NCI-H2107 treated with DMSO at 0.1 percent for 48 hours (cell line): ENCODE measurements at regions not wholly inside any gene's neighbourhood (a gene's known extent, or its start where the extent isn't known, plus 50 kb on each side); places are given as distances from the start of the nearest gene placed in this dataset.
A peak's percentile ranks its signal among the peaks of the same experiment; 100 is the strongest.
"Not testable (repeated sequence)": the region's sequence is repeated elsewhere in the genome, so short reads cannot be mapped to it uniquely, and the experiment has no call there.

Experiments
- DNase-seq: peaks from one replicate; lab custom pipeline; 2025; ENCODE audit not compliant: unreplicated experiment; lab: John Stamatoyannopoulos, UW

DNA sequence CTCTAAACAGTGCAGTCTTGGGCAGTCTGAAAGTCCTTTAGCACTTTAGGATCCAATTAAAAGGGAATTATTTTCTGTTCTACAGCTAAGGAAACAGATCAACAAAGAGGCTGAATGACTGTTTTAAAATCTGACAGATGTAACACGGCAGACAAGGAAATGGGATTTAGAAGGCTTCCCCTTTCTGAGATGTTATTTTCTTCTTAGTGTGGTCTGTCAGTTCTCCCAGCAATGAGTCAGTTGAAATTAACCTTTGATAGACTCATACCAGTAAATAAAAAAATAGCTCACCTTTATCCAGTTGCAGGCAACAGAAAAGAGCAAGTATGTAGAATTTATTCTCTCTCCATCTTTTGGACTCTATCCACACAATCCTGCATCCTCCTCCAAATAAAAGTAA is 98.1 kb downstream of the NEDD1 start:
- no peak for DNase-seq

DNA sequence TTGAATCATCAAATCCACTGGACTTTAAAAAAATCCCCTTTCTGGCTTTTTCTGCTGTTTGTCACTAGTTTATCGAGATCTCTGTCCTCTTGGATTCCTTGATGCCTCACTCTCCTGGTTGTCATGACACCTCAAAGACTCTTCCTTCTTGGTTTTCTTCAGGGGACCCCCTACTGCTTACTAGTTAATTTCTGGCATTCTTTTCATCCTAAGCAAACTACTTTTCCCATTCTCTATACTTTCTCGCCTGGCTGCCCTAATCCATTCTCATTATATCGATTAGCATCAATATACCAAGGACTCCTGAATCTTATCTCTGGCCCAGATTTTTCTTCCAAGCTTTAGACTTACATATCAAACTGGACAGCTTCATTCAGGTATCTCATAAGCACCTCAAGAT is 98.6 kb downstream of the NEDD1 start:
- no peak for DNase-seq

DNA sequence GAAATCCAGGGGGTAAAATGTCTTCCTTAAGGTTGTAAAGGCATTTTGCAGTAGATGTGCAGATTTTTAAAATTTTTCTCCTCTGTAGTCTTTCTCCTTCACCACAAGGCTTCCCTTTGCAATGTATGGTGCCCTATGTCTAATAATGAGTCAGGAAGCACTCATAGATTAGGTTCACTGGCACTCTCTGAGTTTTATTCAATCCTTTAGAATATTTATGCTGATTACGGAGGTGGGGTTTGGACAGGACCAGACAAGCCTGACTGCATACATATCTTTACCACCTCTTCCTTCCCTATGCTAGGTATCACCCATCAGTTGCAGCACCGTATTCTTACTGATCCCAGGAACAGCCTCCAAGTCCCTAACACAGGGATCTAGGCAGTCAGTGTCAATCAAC is 99.5 kb downstream of the NEDD1 start:
- no peak for DNase-seq

DNA sequence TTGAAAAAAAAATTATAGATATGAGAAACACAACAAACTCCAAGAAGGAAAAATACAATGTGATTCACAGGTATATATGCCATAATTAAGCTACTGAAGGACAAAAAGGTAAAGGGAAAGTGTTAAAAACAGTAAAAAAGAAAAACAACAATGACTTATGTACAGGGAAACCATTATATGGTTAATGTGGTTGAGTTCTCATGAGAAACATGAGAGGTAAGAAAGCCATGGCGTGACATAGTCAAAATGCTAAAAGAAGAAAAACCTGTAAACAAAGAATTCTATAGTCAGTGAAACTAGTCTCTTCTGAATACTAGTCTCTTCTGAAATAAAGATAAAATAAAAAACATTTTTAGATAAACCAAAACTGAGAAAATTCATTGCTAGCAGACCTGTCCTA is 109.1 kb downstream of the NEDD1 start:
- no peak for DNase-seq

DNA sequence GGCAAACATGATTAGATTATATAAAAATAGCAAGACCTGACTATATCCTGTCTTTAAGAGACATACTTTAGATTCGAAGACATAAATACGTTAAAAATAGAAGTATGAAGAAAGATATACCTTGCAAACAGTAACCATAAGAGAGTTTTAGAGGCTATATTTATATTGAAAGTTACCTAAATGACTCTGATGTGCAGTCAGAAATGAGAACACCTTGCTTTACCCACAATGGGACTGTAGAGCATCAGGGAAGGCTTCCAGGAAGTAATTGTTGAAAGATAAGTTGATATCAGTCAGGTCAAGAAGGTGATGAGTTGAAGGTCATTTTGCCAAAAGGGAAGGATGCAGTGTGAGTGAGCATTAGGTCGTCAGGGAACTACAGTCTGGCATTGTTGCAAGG is 110.2 kb downstream of the NEDD1 start:
- no peak for DNase-seq

DNA sequence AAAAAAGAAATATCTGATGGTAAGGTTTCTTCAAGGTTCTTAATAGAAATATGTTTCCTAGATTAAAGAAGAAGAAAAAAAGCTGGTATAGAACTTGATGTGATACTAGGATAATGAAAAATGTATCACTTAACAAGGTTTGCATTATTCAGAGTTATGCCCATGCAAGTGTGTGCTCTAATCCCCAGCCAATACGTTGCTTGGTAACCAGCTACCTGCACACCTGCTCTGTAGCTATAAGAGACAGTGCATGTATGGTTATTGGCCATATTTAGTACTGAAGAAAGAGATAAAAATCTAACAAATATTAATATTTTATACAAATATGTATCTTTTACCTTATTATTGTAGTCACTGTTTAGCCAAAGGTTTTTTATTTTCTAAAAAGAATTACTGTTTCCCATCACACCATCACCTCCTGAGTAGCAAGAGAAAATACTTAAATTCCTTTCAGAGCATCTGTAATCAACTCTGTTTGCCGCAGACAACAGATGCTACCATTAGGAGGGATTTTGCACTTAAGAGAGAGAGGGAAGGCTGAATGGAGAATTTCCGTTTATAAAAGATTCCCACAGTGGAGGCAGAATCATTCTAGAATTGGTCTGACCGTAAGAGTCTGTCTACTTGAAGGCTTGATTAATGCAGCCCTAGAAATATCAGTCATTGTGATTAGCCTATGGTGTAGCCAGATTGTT is 115.6 kb downstream of the NEDD1 start:
- peak; percentile 29 for DNase-seq

DNA sequence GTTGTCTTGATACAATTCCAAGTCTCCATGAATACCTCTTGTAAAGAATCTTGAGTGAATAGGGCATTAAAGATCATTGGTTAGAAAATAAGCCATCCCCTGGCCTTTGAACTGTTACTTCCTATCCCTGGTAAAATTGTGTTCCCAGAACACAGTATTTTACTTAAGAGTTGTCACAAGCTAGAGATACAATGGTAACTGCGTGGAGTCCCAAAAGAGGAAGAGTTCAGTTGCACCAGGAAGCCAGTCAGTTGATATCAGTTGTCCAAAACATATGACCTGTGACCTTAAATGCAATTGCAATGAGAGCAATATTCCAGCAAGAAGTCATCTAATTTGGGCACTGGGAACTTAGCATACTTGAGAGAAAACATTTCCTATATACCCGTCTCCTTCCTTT is 117.3 kb downstream of the NEDD1 start:
- no peak for DNase-seq

DNA sequence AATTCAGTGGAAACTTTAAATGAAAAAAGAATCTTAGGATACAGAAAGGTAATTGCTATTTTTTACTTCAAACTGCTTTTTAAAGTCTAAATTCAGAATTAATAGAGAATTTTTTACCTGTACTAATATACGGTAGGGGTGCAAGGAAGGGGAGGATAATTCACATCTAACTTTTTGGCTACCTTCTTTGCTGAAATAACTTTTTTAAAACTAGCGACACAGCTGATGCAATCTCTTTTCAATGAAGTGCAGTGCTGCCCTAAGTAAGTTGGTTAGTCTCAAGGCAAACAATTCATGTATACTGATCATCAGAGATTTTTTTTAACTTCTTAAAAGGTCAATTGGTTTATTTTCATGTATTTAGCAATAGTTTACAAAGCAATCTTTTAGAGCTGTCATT is 119.8 kb downstream of the NEDD1 start:
- no peak for DNase-seq

DNA sequence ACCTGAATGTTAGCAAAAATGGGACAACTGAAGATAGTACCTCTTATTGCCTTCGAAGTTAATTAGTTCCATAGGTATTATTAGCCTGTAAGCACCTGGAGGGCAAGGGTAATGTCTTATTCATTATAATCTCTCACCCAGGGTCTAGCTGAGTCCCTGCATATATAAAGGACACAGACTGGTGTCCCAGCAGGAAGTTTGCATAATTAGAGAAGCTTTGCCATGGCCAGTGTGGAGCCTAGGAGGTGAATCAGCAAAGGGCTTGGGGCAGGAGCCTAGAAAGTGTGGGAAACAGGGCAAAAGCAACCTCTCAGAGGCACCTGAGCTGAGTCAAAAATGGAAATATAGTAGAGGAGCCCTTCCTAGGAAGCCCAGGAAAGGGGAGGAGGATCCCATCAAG is 120.4 kb downstream of the NEDD1 start:
- no peak for DNase-seq

DNA sequence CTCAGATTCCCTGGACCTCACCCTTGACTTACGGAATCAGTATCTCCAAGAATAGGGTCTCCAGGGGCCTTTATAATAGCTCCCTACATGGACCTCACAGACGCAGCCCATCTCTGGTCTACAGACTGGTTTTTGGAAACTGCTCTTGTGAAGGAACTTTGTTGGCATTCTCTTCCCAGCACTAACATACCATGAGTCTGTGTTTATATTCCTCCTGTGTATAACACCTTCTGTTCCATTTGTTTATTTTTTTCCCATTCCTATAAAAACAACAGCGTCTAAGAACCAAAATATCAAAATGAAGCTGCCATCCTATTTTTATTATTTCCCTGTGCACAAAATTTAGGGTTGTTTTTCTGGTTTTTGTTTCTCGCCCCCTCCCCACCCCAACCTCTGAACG is 131.1 kb downstream of the NEDD1 start:
- DNase-seq = no peak

DNA sequence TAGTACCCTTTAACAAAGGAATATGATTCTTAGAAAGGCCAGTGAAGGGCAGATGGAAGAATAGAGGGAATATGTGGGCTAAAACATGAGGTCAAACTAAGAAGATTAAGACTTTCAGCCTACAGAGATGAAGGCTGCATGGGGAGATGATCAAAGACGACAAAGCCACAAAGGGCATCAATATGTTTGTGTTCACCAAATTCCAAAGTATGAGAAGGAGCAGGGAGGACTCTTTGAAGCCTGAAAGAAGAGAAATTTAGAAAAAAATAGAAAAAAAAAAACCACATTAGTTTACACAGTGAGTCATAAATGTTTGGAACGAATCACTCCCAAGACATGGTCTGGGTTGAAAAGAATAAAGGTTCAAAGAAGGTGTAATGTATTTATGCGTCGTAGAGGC is 131.8 kb downstream of the NEDD1 start:
- DNase-seq = no peak

DNA sequence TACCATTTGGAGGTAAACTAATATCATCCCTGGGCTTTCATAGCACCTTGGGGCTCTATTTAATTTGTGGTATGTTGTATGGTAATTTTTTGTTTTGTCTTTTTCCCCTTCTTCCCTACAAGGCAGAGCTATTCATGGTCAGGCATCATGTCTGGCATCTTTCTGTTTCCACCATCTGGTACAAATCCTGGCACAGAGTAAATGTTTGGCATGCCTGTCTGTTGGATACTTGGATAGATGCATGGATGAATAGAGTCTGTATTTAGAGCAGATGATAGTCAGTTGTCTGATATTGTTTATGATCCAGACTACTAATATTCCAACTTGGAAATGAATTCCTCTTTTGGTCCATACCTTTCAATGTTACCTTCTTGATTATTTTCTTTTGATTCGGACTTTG is 139.8 kb downstream of the NEDD1 start:
- DNase-seq = no peak

DNA sequence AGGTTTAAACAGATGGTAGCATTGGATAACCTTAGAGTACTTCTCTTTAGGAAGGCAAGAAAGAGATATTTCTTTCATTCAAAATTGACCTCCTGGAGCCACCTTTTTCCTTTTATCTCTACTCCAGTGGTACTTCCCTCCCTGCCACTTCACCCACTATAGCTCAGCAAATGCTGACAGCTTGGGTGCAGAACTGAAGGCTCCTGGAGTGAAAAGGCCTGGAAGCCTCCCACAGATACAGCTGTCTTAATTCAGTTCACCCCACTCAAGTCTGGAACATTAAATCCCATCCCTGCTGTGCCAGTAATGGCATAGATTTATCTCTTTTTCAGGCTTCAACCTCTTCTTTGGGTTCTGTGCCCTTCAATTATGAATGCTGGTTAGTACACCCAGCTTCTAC is 140.3 kb downstream of the NEDD1 start:
- no peak for DNase-seq

DNA sequence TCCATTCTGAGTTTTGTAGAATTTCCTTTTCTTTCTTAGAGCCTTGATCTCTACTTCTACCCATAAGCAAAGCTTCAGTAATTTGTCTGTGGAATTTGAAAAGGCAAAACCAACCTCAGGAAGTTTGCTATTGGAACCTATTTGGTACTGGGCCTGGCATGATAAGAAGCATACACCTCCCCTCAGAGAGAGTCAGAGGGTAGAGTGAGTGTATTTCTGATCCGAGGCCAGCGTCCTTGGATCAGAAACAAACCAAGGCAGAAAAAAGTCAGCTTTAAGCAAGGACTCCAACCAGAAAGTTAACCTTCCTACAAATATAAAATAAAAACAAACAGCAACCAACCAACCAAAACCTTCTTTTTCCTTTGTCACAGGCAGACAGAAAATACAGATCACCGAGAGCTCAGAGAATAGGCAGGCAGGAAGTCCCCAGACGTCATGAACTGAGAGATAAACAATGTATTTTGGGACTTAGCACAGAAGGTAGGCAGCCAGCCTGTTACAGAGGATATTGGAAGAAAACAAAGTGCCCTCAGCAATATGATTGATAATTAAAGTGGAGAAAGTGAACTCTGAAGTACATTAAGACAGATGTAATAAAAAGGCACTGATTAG is 141.5 kb downstream of the NEDD1 start:
- DNase-seq = no peak

DNA sequence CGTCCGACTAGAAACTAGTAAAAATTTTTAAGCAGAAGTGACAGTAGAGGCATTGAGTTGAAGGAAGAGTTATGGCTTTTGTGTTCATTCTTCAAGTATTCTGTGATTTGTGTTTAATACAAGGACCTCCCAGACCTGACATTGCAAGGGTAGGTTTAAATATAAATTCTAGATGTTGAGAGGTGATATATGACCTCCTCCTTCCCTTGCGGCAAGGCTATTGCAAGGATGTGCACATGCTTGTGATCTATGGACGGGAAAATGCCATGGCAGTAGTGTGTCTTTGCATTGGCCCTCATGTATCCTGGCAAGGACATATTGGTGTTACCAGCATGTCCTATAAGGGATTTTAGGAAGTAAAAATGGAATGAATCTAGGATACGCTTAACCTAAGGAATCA is 143.5 kb downstream of the NEDD1 start:
- DNase-seq = no peak

DNA sequence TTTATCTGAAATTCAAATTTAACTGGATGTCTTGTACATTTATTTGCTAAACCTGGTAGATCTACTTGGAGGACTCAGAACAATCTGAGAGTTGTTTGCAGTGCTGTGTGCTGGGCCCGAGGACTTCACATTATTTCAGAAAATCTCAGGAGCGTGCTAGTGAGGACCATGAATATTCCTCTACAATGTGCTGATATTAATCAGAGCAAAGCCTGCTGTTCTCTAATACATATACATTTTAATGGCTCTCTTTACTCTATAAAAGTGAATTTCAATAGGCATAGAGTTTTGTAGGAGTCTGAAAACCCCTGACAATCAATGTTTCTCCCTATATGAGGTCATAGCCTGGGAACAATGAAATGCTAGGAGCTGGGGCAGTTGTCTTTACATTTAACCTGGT is 144.3 kb downstream of the NEDD1 start:
- no peak for DNase-seq

DNA sequence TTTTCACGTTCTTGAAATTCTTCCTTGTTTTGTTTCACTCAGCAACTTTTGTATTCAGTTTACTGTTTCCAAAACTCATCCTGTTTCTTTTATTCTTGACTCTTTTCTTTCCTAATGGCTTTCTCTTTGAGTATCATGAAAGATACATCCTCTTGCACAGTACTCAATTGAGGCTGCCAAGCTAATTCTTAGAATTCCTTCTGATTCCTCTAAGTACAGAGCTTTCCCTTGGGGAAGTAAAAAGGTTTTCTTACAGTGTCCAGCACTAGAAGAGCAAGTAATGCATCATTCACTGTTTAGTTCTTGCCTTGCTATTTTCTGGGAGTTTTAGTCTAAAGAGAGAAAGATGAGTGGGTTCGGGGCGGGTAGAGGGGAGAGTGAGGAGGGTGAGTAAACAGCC is 154.1 kb downstream of the NEDD1 start:
- DNase-seq = no peak

DNA sequence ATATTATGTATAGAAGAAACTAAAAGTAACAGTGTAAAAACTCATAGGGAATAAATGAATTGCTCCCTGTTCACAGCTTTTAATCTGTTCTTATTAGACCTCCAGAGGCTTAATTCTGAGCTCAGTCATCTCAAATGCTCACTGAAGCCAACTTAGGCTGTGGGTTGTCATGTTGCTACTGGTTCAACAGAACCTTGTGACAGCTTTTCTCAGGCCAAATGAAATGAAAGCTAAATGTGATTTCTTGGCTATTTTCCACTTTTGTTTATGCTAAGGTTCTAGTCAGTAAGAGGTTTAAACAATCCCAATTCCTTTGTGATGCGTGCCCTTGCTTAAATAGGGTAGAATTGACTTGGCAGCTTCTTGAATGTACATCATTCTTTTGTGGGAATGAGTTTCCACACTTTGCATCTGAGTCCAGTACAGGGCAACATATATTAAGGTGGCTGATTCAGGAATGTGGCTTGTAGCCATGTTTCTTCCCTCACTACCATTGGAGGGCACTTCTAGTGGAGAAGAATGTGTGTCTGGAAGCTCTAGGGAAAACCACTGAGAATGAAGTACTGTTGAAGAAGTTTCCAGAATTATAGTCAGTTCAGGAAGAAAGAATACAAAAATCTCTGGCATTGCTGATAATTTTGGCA is 156.4 kb downstream of the NEDD1 start:
- DNase-seq = no peak

DNA sequence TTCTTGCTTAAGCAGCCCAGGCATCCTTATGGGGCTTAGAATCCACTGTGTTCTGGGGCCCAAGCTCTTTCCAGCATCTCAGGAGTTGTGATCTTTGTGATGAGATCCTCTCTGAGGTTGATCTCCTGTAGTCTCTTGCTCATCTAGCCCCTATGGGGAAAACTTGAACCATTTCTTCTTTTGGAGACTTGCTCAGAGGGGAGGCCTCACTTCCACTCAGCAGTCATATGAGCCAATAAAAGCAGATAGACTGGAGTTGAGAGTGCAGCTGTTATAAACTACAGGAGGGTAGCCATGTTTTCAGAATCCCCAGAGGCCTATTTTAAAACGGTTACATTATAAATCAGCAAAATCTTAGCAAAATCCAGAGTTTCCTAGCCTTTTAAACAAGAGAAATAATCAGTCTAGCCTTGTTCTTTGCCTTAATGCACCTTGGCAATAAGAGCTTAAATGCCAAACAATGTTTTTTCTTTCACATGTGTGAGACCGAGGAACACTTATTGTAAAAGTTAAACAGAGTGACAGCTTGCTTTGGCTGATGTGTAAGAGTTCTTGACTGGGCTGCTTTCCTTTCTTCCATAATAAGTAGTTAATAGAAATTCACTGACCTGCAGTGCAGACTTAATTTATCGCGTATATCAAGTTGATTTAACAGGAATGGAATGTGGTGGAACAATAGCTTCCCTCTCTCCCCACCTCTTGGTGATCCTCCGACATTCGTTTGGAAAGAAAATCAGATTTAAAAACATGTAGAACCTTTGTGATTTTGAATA is 168.3 kb downstream of the NEDD1 start:
- DNase-seq = no peak

DNA sequence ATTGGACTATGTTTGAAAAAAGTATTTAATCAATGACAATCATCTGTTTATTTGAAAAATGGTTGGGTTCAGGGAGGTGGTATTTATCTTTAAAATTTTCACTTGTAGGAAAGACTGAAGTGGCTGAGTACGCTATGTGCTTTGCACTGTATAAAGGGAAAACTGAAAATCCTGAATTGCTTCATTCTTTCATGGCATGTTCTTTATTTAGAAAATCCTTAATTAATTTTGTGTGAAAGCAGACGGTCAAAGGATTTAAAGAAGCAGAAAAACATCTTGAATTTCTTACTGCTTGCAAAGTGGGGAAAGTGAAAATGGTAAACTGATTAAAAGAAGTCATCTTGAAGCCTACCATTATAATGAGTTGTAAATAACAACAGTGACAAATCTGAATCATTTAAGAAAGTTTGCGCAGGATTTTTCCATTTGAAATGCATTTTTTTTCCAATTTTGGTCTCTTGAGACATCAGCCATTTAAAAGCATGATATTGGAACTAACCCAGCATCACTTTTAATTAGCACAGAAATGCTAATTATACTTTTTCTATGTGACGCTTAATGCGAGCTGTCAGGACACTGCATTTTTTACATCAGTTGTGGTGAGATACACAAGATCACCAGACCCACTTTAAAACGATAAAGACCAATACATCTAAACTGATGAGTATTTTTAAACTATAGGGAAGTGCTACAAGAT is 169.0 kb downstream of the NEDD1 start:
- no peak for DNase-seq

DNA sequence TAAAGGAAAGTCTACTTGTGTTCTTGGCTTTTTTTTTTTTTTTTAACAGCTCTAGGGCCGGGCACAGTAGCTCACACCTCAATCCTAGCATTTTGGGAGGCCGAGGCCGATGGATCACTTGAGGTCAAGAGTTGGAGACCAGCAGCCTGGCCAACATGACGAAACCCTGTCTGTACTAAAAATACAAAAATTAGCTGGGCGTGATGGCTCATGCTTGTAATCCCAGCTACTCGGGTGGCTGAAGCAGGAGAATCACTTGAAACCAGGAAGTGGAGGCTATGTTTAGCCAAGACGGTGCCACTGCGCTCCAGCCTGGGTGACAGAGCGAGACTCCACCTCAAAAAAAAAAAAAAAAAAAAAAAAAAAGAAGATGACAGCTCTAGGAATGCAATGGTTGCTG is 169.9 kb downstream of the NEDD1 start:
- DNase-seq = not testable (repeated sequence)
